SK-N-SH treated with all-trans-retinoic acid at 6 μM for 48 hours (cell line): ENCODE measurements at regions not wholly inside any gene's neighbourhood (a gene's known extent, or its start where the extent isn't known, plus 50 kb on each side); places are given as distances from the start of the nearest gene placed in this dataset.

Source experiments
- BACH2 ChIP-seq: fragments of 250-450 bp; sonication (Bioruptor Pico); IDR thresholded peaks from 2 replicates; pipeline ENCODE4 v1.9.0; 2021; ENCODE audit warnings: mild to moderate bottlenecking, borderline replicate concordance
- CREB5 ChIP-seq: fragments of 250-450 bp; sonication (Bioruptor Pico); IDR thresholded peaks from 2 replicates; pipeline ENCODE4 v1.5.1; 2020; ENCODE audit warnings: low read depth, mild to moderate bottlenecking, moderate library complexity
- CSDC2 ChIP-seq: fragments of 250-450 bp; sonication (Bioruptor Pico); IDR thresholded peaks from 2 replicates; pipeline ENCODE4 v1.5.0; 2020; ENCODE audit warnings: mild to moderate bottlenecking, moderate library complexity
- CSRNP3 ChIP-seq: fragments of 250-450 bp; sonication (Bioruptor Pico); IDR thresholded peaks from 2 replicates; pipeline ENCODE4 v1.5.1; 2021; ENCODE audit warnings: mild to moderate bottlenecking, moderate library complexity
- ESRRG ChIP-seq: fragments of 250-450 bp; sonication (Bioruptor Pico); IDR thresholded peaks from 2 replicates; pipeline ENCODE4 v1.6.1; 2021; ENCODE audit warnings: mild to moderate bottlenecking
- ISL1 ChIP-seq: fragments of 250-450 bp; sonication (Bioruptor Pico); IDR thresholded peaks from 2 replicates; pipeline ENCODE4 v2.1.2; 2022; ENCODE audit warnings: mild to moderate bottlenecking, moderate library complexity
- OSR1 ChIP-seq: fragments of 250-450 bp; sonication (Bioruptor Pico); IDR thresholded peaks from 2 replicates; pipeline ENCODE4 v1.8.0; 2022; ENCODE audit warnings: moderate library complexity, mild to moderate bottlenecking, inconsistent platforms
- PATZ1 ChIP-seq: fragments of 250-450 bp; sonication (Bioruptor Pico); IDR thresholded peaks from 2 replicates; pipeline ENCODE4 v1.8.0; 2020; ENCODE audit warnings: mild to moderate bottlenecking, moderate library complexity, borderline replicate concordance
- PPARA ChIP-seq: fragments of 250-450 bp; sonication (Bioruptor Pico); IDR thresholded peaks from 2 replicates; pipeline ENCODE4 v1.5.0; 2020; ENCODE audit warnings: mild to moderate bottlenecking, borderline replicate concordance
- TSHZ2 ChIP-seq: fragments of 250-450 bp; sonication (Bioruptor Pico); IDR thresholded peaks from 2 replicates; pipeline ENCODE4 v1.5.0; 2020; ENCODE audit warnings: mild to moderate bottlenecking, moderate library complexity
- ZFP3 ChIP-seq: fragments of 250-450 bp; sonication (Bioruptor Pico); IDR thresholded peaks from 2 replicates; pipeline ENCODE4 v1.5.0; 2020; ENCODE audit warnings: mild to moderate bottlenecking, moderate library complexity
- ZFP30 ChIP-seq: fragments of 450-650 bp; formaldehyde crosslinking; IDR thresholded peaks from 2 replicates; pipeline ENCODE4 v1.5.0; 2022; ENCODE audit warnings: mild to moderate bottlenecking, moderate library complexity

GRCh38 chr15:47486040-47486439 lies 231.3 kb upstream of the SEMA6D start:
- no peak for TF ChIP-seq PATZ1
- TF ChIP-seq CREB5 (CRISPR knock-in tag): no peak
- no peak for TF ChIP-seq ISL1
- TF ChIP-seq ZFP3 (CRISPR knock-in tag): no peak
- TF ChIP-seq CSDC2: no peak
- no peak for TF ChIP-seq BACH2
- no peak for TF ChIP-seq ZFP30
- TF ChIP-seq CSRNP3 (CRISPR knock-in tag): no peak
- TF ChIP-seq TSHZ2 (CRISPR knock-in tag): no peak
- no peak for TF ChIP-seq OSR1 (CRISPR knock-in tag)
- TF ChIP-seq PPARA: no peak
- TF ChIP-seq ESRRG (CRISPR knock-in tag): no peak
